ENCODE measurements at regions not wholly inside any gene's neighbourhood (a gene's known extent, or its start where the extent isn't known, plus 50 kb on each side); places are given as distances from the start of the nearest gene placed in this dataset.

- H3K36me3 ChIP-seq: no peaks in the 10 kb centered on the region
- DNase-seq (ENCODE audit: low spot score): no peak
- H4K20me1 ChIP-seq (ENCODE audit: low read depth): no peaks in the 10 kb centered on the region
- no peak overlapping the region for H3K4me2 ChIP-seq
- H3K9ac ChIP-seq: no peak overlapping the region
- no peak overlapping the region for H2AFZ ChIP-seq (replicated peaks)
- no peak overlapping the region for H3K27ac ChIP-seq
- no peaks in the 10 kb centered on the region for H3F3A ChIP-seq (ENCODE audit: low read depth)
- no peaks in the 10 kb centered on the region for H3K9me3 Mint-ChIP-seq
- no peak overlapping the region for H3K4me3 ChIP-seq
- no peak overlapping the region for H3K27ac Mint-ChIP-seq
- no peaks in the 10 kb centered on the region for H3K9me3 ChIP-seq (ENCODE audit: low read depth)
- H3K4me3 Mint-ChIP-seq: no peak overlapping the region
- TF ChIP-seq, protein P1, sequence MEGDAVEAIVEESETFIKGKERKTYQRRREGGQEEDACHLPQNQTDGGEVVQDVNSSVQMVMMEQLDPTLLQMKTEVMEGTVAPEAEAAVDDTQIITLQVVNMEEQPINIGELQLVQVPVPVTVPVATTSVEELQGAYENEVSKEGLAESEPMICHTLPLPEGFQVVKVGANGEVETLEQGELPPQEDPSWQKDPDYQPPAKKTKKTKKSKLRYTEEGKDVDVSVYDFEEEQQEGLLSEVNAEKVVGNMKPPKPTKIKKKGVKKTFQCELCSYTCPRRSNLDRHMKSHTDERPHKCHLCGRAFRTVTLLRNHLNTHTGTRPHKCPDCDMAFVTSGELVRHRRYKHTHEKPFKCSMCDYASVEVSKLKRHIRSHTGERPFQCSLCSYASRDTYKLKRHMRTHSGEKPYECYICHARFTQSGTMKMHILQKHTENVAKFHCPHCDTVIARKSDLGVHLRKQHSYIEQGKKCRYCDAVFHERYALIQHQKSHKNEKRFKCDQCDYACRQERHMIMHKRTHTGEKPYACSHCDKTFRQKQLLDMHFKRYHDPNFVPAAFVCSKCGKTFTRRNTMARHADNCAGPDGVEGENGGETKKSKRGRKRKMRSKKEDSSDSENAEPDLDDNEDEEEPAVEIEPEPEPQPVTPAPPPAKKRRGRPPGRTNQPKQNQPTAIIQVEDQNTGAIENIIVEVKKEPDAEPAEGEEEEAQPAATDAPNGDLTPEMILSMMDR (IDR thresholded peaks at IDR 0.05): no peak
- no peak for TF ChIP-seq EZH2phosphoT487 (IDR thresholded peaks at IDR 0.05)
- TF ChIP-seq EZH2 (IDR thresholded peaks at IDR 0.05): no peak
- no peaks in the 10 kb centered on the region for H3K36me3 Mint-ChIP-seq
- no peaks in the 10 kb centered on the region for H3K4me1 Mint-ChIP-seq
- H3K4me1 ChIP-seq: no peaks in the 10 kb centered on the region
- H3K27me3 ChIP-seq: no peaks in the 10 kb centered on the region
- H3K79me2 ChIP-seq (ENCODE audit: low read depth): no peaks in the 10 kb centered on the region
- H3K27me3 Mint-ChIP-seq (ENCODE audit: insufficient read depth, low read depth): no peaks in the 10 kb centered on the region
These were observed 105.7 kb upstream of the SEC61G start for GRCh38 chr7:54864663-54865062.

DNA sequence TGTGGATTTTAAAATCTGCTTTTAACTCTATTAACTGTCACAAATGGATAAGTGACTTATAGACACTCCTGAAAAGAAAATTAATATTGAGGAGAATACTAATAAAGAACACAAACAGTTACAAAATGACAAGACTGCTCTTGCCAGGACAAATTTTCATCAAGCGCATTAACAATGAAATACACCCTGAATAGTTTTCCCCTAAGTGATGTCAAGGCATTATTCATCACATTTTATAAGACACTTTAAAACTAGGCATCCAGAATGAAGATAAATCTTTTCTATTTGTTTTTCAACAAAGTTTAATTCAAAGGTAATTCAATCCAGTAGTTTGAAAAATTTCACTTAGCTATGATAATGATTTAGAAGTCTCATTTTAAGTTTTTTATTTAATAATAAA, 110.5 kb upstream of the SEC61G start:
- Histone ChIP-seq H3K4me1 (no peaks in the 10 kb centered on the region), H3K9me3 (ENCODE audit: low read depth) (no peaks in the 10 kb centered on the region), H4K20me1 (ENCODE audit: low read depth) (no peaks in the 10 kb centered on the region), H3F3A (ENCODE audit: low read depth) (no peaks in the 10 kb centered on the region), H3K4me2 (no peak overlapping the region), H3K36me3 (no peaks in the 10 kb centered on the region), H3K27me3 (no peaks in the 10 kb centered on the region), H2AFZ (replicated peaks) (no peak overlapping the region), H3K27ac (no peak overlapping the region), H3K79me2 (ENCODE audit: low read depth) (no peaks in the 10 kb centered on the region), H3K9ac (no peak overlapping the region), H3K4me3 (no peak overlapping the region)
- TF ChIP-seq EZH2 (IDR thresholded peaks at IDR 0.05) (no peak), EZH2phosphoT487 (IDR thresholded peaks at IDR 0.05) (no peak)
- TF ChIP-seq, protein P1 (IDR thresholded peaks at IDR 0.05): no peak
- Mint-ChIP-seq H3K4me3 (no peak overlapping the region), H3K27me3 (ENCODE audit: insufficient read depth, low read depth) (no peaks in the 10 kb centered on the region), H3K36me3 (no peaks in the 10 kb centered on the region), H3K9me3 (no peaks in the 10 kb centered on the region), H3K4me1 (no peaks in the 10 kb centered on the region), H3K27ac (no peak overlapping the region)
- no peak for DNase-seq (ENCODE audit: low spot score)

GRCh38 chr7:54874804-54875203, 115.8 kb upstream of the SEC61G start:
- peaks cover 2% of the 10 kb centered on the region for H3K9me3 Mint-ChIP-seq
- Histone ChIP-seq H3K4me2 (no peak overlapping the region), H3K27ac (no peak overlapping the region), H3K27me3 (no peaks in the 10 kb centered on the region), H3K4me3 (no peak overlapping the region), H4K20me1 (ENCODE audit: low read depth) (no peaks in the 10 kb centered on the region), H2AFZ (replicated peaks) (no peak overlapping the region), H3K36me3 (no peaks in the 10 kb centered on the region), H3K9me3 (ENCODE audit: low read depth) (no peaks in the 10 kb centered on the region), H3K9ac (no peak overlapping the region), H3K79me2 (ENCODE audit: low read depth) (no peaks in the 10 kb centered on the region), H3K4me1 (no peaks in the 10 kb centered on the region), H3F3A (ENCODE audit: low read depth) (no peaks in the 10 kb centered on the region)
- no peak overlapping the region for H3K4me3 Mint-ChIP-seq
- peaks cover 2% of the 10 kb centered on the region for H3K27me3 Mint-ChIP-seq (ENCODE audit: insufficient read depth, low read depth)
- no peaks in the 10 kb centered on the region for H3K4me1 Mint-ChIP-seq
- TF ChIP-seq EZH2phosphoT487 (IDR thresholded peaks at IDR 0.05): no peak
- no peak for TF ChIP-seq EZH2 (IDR thresholded peaks at IDR 0.05)
- TF ChIP-seq, protein P1 (IDR thresholded peaks at IDR 0.05): no peak
- no peak for DNase-seq (ENCODE audit: low spot score)
- H3K36me3 Mint-ChIP-seq: no peaks in the 10 kb centered on the region
- no peak overlapping the region for H3K27ac Mint-ChIP-seq

Measured in neural progenitor cell (in vitro differentiated cells).